Embryonic facial prominence (tissue), 1 donor: ENCODE measurements at regions not wholly inside any gene's neighbourhood (a gene's known extent, or its start where the extent isn't known, plus 50 kb on each side); places are given as distances from the start of the nearest gene placed in this dataset.

ENCODE experiments used
- DNase-seq: peaks from one replicate; pipeline ENCODE4 v3.0.0-alpha.2; 2016; ENCODE audit errors: extremely low spot score

DNA sequence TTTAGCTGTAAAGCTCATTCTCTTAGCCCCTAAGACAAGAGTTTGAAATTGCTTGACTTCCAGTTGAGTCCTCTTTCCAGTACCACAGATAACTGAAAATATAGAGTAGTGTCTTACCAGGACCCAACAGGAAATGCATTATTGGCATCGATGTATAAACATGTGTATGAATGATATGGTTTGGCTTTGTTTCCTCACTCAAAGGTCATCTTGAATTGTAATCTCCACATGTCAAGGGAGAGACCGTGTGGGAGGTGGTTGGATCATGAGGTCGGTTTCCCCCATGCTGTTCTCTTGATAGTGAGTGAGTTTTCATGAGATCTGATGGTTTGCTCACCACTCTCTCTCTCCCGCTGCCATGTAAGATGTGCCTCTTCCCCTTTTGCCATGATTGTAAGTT, 745.0 kb downstream of the TMEM182 start:
- no peak for DNase-seq

DNA sequence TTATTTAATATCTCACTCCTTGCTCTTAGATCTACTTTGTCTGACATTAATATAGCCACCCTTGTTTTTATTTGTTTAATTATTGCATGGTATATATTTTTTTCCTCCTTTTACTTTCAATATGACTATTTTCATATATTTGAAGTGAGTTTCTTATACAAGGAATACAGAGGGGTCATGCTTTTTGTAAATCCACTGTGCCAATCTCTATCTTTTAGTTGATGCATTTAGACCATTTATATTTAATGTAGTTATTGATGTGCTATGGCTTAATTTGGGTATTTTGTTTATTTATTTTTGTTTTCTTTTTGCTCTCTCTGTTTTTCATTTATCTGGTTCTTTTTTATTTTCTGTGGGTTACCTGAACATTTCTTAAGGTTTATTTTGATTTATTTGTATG, 750.6 kb downstream of the TMEM182 start:
- DNase-seq: no peak

DNA sequence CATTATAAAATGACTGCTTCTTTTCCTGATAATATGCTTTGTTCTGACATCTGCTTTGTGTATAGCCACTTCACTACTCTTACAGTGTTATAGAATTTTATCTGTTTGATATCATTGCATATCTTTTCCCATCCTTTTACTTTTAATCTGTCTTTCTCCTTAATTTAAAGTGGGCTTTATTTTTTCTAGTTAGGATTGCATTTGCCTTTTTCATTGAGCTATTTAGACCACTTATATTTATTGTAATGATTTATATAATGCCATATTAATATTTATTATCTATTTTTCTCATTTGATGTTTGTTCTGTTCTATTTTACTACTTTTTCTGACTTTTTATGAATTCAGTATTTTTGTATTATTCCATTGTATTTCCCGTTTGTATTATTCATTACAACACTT, 758.7 kb downstream of the TMEM182 start:
- no peak for DNase-seq

DNA sequence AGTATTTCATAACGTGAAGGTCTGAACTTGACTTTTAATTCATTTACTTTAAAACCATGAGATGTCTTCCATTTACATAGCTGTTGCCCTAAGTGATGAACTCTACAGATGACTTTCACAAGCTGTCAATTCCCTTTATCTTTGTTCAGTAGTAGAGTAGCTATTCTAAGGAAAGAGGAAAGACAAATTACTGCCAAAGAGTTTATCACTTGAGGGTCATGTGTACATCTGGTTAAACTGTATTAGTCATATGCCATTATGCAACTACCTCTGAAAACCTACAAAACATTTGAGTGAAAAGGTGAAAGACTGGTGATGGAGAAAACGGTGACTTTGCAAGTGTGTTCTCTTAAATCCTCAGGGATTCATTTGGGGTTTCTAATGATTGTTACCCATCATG, 763.9 kb downstream of the TMEM182 start:
- DNase-seq: no peak

DNA sequence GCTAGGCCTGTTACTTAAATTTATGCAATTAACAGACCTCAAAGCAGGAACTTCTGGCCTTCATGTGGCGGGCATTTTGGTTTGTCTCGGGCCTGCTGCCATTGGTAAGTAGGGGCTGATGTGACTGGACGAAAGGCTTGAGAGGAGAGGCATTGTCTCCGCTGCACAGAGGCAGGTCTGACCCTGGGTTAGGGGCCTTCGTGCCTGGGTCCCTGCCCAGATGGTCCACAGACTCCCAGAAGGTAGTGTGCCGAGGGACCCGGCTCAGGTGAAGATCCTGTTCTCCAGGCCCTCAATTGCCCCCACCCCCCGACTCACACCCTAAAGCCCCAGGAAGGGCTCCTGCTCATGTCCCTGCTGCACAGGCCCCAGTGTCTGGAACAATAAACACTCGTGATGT, 764.9 kb downstream of the TMEM182 start:
- DNase-seq: no peak

DNA sequence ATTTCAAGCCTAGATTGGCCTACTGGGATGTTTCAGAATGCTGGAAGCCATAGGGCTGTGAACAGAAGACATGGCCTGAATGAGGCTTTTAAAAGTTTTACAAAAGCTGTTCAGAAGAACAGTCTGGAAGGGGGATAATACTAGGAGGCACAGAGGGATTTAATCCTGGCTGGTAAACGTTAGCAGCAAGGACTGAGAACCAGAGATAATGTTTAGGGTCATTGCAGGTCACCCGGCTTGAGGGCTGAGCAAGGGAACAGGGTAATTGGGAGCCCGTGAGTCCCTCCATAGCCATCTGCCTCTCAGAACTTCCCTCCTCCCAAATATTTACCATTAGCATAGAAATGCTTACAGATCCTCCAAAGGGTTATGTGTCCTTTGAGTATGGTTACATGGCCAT, 765.4 kb downstream of the TMEM182 start:
- no peak for DNase-seq

DNA sequence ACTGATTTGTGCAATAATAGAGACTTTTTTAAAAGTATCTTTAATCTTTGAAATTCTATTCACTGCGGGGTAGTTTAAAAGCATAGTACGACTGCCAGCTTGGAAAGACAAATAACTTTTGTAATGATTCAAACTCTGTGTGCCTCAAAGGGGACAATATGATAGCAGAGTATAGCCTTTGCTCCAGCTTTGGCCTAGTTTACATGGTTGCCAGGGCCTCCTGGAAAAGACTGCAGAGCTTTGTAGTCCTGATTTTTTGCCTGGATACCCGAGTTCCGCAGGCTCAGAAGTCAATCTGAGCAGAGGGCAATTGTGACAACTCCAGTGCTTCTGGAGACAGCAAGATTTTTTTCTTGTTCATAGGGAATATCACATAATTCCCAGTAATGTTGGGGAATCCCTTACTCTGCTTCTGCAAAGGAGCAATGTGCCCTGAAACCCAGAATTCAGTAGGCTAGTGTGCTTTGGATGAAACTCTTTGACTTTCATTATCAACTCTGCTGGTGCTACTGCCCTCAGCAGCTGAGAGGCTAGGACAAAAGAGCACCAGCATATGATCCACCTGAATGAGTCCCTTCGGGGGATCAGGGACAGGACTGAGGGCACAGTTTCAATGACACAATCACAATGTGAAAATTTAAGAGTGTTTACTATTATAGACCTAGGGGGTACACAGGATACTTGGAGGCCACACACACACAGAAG, 768.1 kb downstream of the TMEM182 start:
- DNase-seq: no peak

DNA sequence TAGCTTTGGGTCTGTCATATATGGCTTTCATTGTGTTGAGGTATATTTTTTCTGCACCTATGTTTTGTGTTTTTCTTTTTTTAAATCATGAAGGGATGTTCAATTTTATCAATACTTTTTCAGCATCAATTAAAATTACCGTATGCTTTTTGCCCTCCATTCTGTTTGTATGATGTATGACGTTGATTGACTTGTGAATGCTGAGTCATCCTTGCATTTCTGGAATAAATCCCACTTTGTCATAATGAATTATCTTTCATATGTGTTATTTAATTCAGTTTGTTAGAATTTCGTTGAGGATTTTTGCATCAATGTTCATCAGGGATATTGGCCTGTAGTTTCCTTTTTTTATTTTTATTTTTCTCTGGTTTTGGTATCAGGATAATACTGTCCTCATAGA, 790.9 kb downstream of the TMEM182 start:
- no peak for DNase-seq

DNA sequence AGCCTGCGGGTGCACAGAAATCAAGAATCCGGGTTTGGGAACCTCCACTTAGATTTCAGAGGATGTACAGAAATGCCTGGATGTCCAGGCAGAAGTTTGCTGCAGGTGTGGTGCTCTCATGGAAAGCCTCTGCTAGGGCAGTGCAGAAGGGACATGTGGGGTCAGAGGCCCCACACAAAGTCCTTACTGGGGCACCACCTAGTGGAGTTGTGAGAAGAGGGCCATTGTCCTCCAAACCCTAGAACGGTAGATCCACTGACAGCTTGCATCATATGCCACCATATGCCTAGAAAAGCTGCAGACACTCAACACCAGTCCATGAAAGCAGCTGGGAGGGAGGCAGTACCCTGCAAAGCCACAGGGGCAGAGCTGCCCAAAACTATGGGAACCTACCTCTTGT, 833.0 kb downstream of the TMEM182 start:
- DNase-seq: no peak

DNA sequence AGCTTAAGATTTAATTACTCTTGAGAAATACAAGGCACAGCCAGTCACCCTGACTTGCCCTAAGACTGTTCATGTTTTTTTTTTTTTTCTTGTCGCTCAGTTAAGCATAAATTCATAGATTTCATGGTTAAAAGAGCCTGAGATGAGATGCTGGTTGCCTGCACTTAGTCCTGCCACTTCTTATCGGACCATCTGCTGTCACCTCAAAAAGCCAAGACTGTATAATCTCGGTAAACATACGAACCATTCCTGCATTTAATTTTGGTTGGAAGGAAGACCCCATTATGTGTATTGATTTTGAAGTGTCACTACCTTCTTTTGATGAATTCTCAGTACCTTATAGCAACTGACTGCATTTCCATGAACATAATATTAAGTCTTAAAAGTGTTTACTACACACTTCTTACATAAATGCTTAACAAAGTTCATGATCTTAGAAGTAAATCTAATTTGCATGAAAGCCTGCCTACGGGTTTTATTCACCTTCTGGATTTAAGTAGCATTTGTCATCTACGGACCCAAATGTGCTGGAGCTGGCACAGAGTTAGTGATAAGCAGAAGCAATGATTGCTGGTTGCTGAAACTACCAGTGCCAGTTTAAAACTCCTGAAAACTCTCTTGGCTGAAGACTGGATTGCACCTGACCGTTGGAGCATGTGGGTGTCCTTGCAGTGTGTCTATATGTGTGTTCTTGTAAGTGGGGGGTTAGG, 843.4 kb downstream of the TMEM182 start:
- DNase-seq: no peak

DNA sequence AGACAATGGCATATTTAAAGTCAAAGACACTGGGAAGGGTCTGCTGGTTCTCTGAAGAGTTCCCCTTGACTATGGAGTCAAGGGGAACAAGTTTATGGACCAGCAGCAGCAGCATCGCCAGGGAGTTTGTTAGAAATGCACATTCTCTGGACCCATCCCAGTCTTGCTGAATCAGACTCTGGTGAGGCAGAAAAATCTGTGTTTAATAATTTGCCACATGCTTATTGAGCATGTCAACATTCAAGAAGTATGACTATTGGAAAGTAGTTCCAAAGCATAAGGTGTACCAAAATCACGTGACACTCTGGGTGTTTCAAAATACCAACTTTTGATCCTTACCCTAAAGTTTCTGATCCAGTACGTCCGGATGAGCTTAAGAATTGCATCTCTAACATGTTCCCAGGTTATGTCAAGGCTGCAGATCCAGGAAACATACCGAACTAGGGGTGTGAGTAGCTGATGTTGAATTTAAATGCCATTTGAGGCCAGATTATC, 853.8 kb downstream of the TMEM182 start:
- no peak for DNase-seq

DNA sequence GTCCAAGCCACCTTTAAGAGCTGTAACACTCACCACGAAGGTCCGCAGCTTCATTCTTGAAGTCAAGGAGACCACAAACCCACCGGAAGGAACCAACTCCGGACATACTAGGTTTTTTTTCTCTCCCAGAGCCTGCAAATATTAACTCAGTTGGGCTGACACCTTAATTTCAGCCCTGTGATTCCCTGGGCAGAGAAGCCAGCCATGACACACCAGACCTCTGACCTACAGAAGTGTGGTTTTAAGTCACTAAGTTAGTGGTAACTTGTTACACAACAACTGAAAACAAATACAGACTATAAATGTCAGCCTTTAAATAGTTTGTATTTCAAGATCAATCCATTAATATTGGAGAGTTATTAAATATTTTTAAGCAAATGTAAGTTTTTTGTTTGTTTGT, 855.1 kb downstream of the TMEM182 start:
- DNase-seq: no peak

DNA sequence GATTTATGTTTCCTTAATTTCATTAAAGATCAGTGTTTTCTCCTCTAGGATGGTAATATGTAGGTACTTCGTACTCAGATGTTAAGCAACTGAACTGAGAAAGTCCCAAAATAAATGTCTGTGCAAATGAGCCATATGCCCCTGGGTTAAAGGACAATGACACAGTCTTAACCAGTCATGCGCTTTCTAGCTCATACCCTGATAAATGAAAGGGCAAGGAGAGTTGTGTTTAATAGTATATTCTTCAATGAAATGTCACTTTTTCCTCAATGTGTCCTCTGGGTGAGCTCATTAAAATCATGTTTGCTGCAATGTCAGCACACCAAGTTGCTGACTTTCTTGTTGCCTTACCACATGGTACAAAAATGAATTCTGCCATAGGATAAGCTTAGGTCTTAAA, 856.3 kb downstream of the TMEM182 start:
- DNase-seq: no peak

DNA sequence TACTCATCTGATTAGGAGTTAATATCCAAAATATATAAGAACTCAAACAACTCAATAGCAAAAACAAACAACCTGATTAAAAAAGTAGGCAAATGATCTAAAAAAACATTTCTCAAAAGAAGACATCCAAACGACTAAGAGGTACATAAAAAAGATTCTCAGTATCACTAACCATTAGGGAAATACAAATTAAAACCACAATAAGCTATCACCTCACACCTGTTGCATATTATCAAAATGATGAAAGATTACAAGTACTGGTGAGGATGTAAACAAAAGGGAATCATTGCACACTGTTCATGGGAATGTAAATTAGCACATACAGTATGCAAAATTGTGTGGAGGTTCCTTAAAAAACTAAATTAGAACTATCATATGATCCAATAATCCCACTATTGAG, 865.5 kb downstream of the TMEM182 start:
- DNase-seq: no peak

DNA sequence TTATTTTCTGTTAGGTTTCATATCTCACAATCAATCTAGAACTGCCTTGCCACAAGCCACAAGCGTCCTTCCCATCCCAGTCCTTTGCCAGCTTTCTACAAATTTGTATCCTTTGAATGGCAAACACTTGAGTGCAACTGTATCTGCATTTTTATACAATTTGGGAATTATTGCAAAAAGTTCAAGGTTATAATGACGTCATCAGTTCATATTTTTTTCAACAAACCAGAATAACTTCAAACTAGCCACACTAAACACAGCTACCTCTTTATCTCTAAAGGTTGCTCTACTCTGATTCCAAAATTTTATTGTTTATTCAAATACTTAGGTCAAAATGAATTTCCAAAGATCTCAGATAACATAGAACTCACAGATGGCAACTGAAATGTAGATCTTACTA, 877.1 kb downstream of the TMEM182 start:
- DNase-seq: no peak

DNA sequence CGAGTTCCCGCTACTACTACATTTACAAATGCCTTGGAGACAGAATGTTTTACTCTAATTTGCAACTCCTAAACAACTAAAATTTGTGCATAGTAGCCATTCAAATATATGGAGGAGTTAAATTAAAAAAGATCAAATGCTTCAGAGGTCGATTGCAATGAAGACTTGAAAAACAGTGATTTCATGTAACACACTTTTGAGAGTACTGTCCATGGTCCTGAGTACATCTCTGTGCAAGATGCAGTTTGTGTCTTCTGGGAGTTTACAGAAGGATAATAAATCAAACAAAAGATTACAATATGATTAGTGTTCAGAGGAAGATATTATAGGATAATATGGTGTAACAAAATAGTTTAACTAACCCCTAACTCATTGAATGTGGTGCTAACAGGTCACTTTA, 894.7 kb downstream of the TMEM182 start:
- DNase-seq: no peak

DNA sequence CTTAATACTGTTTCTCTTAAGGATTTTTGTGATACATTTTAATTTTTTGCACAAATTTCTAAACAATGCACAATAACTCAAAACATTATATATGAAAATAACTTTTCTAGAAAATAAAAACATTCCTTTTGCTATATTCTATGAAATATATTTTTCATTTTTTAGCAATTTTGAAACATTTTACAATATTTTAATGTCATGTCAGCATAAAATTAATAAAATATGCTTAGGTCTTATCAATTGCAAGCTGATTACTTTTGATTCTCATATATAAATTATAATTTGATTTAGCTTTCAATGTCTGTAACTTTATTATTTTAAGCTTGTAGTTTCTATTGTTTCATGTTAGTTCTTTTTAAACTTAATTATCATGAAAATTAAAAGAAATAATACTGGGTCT, 898.7 kb downstream of the TMEM182 start:
- no peak for DNase-seq

DNA sequence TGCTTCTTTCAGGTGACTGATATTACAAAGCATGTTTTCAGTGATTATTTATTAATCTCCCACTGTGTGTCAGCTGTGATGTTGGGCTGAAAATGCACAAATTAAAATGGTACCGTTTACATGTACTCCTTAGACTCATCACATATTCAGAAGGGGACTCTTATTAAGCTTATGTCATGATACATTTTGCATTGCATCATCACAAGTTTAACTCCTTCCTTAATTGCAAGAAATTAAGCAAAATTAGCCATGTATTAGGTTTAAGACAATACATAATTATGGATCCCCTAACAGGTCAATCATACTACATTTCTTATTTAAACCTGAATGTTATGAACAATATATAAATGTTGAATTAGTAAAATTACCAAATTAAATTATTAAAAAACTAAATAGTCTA, 899.1 kb downstream of the TMEM182 start:
- DNase-seq: no peak

DNA sequence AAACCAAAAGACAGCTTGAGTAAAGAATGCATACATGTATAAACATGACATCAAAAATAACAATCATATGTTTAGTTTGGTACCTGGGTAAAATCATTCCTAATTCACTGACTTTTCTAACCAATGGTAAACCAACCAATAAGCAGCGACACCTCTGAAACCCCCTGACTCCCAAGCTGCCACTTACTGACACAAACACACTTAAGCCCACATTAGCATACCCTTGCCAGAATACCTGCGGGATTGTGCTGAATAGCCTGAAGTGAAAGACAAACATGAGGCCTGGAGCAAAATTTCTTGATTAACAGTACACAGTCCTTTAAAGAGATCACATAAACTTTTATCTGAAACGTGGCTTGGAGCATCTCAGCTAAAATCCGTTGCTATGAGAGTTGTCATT, 902.9 kb downstream of the TMEM182 start:
- no peak for DNase-seq

DNA sequence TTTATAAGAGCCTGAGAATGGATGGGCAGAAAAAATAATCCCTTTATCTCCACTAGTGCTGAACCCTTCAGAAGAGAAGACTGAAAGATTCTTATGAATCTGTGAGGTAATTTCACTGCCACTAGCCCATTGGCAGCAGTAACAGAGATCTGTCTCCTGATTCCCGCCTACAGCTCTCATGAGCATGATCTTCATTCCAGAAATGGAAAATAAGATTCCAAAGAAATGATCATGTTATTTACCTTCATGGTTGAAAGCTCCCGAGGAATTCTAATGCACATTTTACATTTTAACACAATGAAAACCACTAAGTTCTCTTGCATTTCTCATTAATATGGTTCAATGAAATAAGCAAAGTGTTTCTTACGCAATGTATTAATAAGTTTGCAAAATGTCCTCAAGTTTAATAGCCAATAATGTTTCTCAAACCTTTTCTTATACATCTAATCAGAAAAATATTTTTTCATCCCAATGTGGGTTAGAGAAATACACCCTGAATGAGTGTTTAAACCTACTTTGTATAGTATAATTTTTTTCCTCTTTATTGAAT, 905.6 kb downstream of the TMEM182 start:
- DNase-seq: no peak

DNA sequence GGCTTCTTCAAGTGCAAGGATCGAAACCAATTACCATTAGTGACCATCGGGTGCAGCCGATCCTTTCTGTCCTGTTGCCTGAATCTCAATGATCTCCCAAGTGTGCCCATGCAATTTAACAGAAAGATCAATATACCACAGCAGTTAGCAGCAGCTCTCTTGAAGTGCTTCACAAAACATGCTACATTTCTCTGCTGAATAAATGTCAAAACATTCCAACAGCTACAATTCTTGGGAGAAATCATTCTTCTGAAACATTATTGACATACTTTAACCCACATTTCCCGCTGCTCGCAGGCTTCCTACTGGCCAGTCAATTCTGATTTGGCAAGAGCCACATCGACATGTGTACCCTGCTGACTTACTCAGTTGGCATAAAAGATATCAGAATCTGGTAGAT, 907.7 kb downstream of the TMEM182 start:
- no peak for DNase-seq
